ENCODE measurements at regions not wholly inside any gene's neighbourhood (a gene's known extent, or its start where the extent isn't known, plus 50 kb on each side); places are given as distances from the start of the nearest gene placed in this dataset.

GRCh38 chr11:21785351-21785750, 407.5 kb upstream of the ANO5 start:
- no peak overlapping the region for H3K27ac ChIP-seq (ENCODE audit: extremely low read depth, low read depth, low read length)
- DNase-seq (ENCODE audit: extremely low read depth in 1 of 4, low spot score in 3 of 4): no peak
- no peak overlapping the region for H3K4me3 ChIP-seq
- ChIA-PET CTCF (ENCODE audit: low intra/inter-chr PET ratio) (no interaction called here), POLR2A (no interaction called here)
- intact Hi-C loops (cut with micrococcal nuclease): no loop called here
- 3% methylated on average over 3 of the region's 3 CpGs for WGBS (ENCODE audit: insufficient coverage, low coverage, missing lambda C conversion rate)
- no peaks in the 10 kb centered on the region for H3K9me3 ChIP-seq (replicated peaks; ENCODE audit: control insufficient read depth, insufficient read depth, low read depth, low read length)
- no peaks in the 10 kb centered on the region for H3K36me3 ChIP-seq (ENCODE audit: control insufficient read depth, insufficient read depth, low read length)
- H3K27me3 ChIP-seq (ENCODE audit: control insufficient read depth in 2 of 2, insufficient read depth in 2 of 2, low read length in 2 of 2): no peaks in the 10 kb centered on the region
- H2AFZ ChIP-seq (ENCODE audit: low read depth, low read length): no peak overlapping the region
- no peak for ATAC-seq
- no peaks in the 10 kb centered on the region for H3K9me1 ChIP-seq (ENCODE audit: control insufficient read depth, insufficient read depth, low read length)
- H3K9ac ChIP-seq (ENCODE audit: insufficient read depth in 1 of 2, low read depth in 2 of 2, low read length in 2 of 2): no peak overlapping the region
- no peaks in the 10 kb centered on the region for H4K20me1 ChIP-seq (replicated peaks; ENCODE audit: control insufficient read depth, insufficient read depth, low read length)
- H3K4me1 ChIP-seq (replicated peaks in 1 of 2; ENCODE audit: control insufficient read depth in 2 of 2, insufficient read depth in 2 of 2, low read length in 2 of 2): no peaks in the 10 kb centered on the region
- no peaks in the 10 kb centered on the region for H3K79me2 ChIP-seq (ENCODE audit: control insufficient read depth, insufficient read depth, low read length)
- no peak for FAIRE-seq
- in situ Hi-C loops (cut with MboI): no loop called here
- no TSS peak for BruUV-seq (replicated peaks)
- H3K4me2 ChIP-seq (ENCODE audit: insufficient read depth, low read length): no peak overlapping the region
- TF ChIP-seq ZNF318 (IDR thresholded peaks at IDR 0.05; ENCODE audit: borderline replicate concordance in 1 of 2, low read depth in 1 of 2) (no peak), ZNF639 (CRISPR knock-in tag; conservative IDR thresholded peaks at IDR 0.05 in 1 of 2, IDR thresholded peaks at IDR 0.05 in 1 of 2) (no peak), MTA3 (IDR thresholded peaks at IDR 0.05; ENCODE audit: borderline replicate concordance) (no peak), SAFB (IDR thresholded peaks at IDR 0.05; ENCODE audit: borderline replicate concordance, low read depth, low read length) (no peak), ZNF778 (CRISPR knock-in tag; IDR thresholded peaks at IDR 0.05) (no peak), SAP30 (IDR thresholded peaks at IDR 0.05; ENCODE audit: borderline replicate concordance, insufficient read depth, low read depth, low read length, poor library complexity, severe bottlenecking) (no peak)
- TF ChIP-seq, protein P1, sequence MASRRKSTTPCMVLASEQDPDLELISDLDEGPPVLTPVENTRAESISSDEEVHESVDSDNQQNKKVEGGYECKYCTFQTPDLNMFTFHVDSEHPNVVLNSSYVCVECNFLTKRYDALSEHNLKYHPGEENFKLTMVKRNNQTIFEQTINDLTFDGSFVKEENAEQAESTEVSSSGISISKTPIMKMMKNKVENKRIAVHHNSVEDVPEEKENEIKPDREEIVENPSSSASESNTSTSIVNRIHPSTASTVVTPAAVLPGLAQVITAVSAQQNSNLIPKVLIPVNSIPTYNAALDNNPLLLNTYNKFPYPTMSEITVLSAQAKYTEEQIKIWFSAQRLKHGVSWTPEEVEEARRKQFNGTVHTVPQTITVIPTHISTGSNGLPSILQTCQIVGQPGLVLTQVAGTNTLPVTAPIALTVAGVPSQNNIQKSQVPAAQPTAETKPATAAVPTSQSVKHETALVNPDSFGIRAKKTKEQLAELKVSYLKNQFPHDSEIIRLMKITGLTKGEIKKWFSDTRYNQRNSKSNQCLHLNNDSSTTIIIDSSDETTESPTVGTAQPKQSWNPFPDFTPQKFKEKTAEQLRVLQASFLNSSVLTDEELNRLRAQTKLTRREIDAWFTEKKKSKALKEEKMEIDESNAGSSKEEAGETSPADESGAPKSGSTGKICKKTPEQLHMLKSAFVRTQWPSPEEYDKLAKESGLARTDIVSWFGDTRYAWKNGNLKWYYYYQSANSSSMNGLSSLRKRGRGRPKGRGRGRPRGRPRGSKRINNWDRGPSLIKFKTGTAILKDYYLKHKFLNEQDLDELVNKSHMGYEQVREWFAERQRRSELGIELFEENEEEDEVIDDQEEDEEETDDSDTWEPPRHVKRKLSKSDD (conservative IDR thresholded peaks at IDR 0.05; ENCODE audit: low read length): no peak
